Skin of body (tissue), 1 donor: ENCODE measurements at regions not wholly inside any gene's neighbourhood (a gene's known extent, or its start where the extent isn't known, plus 50 kb on each side); places are given as distances from the start of the nearest gene placed in this dataset.
"Not testable (repeated sequence)": the region's sequence is repeated elsewhere in the genome, so short reads cannot be mapped to it uniquely, and the experiment has no call there.

Experiments used
- DNase-seq: peaks from one replicate; lab custom pipeline; 2025; lab: John Stamatoyannopoulos, UW

GRCh38 chr10:118914629-118915028 is 114.9 kb upstream of the NANOS1 start:
- no peak for DNase-seq

GRCh38 chr10:118915161-118915560 is 114.4 kb upstream of the NANOS1 start:
- DNase-seq: no peak

- no peak for DNase-seq
Measured at GRCh38 chr10:118916777-118917176, 112.7 kb upstream of the NANOS1 start.

GRCh38 chr10:118917701-118918100 is 111.8 kb upstream of the NANOS1 start:
- no peak for DNase-seq

- no peak for DNase-seq
Measured at GRCh38 chr10:118918116-118918515, 111.4 kb upstream of the NANOS1 start.

GRCh38 chr10:118918587-118918986 is 110.9 kb upstream of the NANOS1 start:
- no peak for DNase-seq

- no peak for DNase-seq
Measured at GRCh38 chr10:118920206-118920605, 109.3 kb upstream of the NANOS1 start.

GRCh38 chr10:118922226-118922625 is 107.3 kb upstream of the NANOS1 start:
- DNase-seq: no peak

- no peak for DNase-seq
Measured at GRCh38 chr10:118922972-118923371, 106.5 kb upstream of the NANOS1 start.

- no peak for DNase-seq
Measured at GRCh38 chr10:118924493-118924892, 105.0 kb upstream of the NANOS1 start.

- DNase-seq: no peak
Measured at GRCh38 chr10:118925404-118926071, 104.0 kb upstream of the NANOS1 start.

- DNase-seq: no peak
Measured at GRCh38 chr10:118926072-118926417, 103.5 kb upstream of the NANOS1 start.

GRCh38 chr10:118926441-118926840 is 103.1 kb upstream of the NANOS1 start:
- DNase-seq: no peak

GRCh38 chr10:118926903-118927302 is 102.6 kb upstream of the NANOS1 start:
- no peak for DNase-seq

- no peak for DNase-seq
Measured at GRCh38 chr10:118927321-118927720, 102.2 kb upstream of the NANOS1 start.

- no peak for DNase-seq
Measured at GRCh38 chr10:118930614-118931013, 98.9 kb upstream of the NANOS1 start.

GRCh38 chr10:118931436-118931835 is 98.1 kb upstream of the NANOS1 start:
- no peak for DNase-seq

- not testable (repeated sequence) for DNase-seq
Measured at GRCh38 chr10:118932154-118932553, 97.4 kb upstream of the NANOS1 start.

- no peak for DNase-seq
Measured at GRCh38 chr10:118937226-118937625, 92.3 kb upstream of the NANOS1 start.

- DNase-seq: no peak
Measured at GRCh38 chr10:118939211-118940007, 90.1 kb upstream of the NANOS1 start.

- DNase-seq: no peak
Measured at GRCh38 chr10:118940386-118940785, 89.1 kb upstream of the NANOS1 start.

GRCh38 chr10:118943253-118943652 is 86.3 kb upstream of the NANOS1 start:
- no peak for DNase-seq

- DNase-seq: no peak
Measured at GRCh38 chr10:118944959-118945633, 84.4 kb upstream of the NANOS1 start.
